ENCODE measurements at regions not wholly inside any gene's neighbourhood (a gene's known extent, or its start where the extent isn't known, plus 50 kb on each side); places are given as distances from the start of the nearest gene placed in this dataset.

GRCh38 chr6:19945843-19946358 is 108.7 kb downstream of the ID4 start:
- DNase-seq, result no peak
- no peaks in the 10 kb centered on the region for H3K27me3 ChIP-seq (ENCODE audit: low read depth)
- peaks cover 20% of the 10 kb centered on the region for H3K9me3 ChIP-seq (replicated peaks)
- TF ChIP-seq CTCF (IDR thresholded peaks at IDR 0.05; ENCODE audit: borderline replicate concordance), result no peak
- intact Hi-C loops (cut with micrococcal nuclease), result no loop called here
- H3K4me3 ChIP-seq, result no peak overlapping the region
- no peaks in the 10 kb centered on the region for H3K4me1 ChIP-seq
- no peak overlapping the region for H3K27ac ChIP-seq (replicated peaks)
- no peaks in the 10 kb centered on the region for H3K36me3 ChIP-seq

DNA sequence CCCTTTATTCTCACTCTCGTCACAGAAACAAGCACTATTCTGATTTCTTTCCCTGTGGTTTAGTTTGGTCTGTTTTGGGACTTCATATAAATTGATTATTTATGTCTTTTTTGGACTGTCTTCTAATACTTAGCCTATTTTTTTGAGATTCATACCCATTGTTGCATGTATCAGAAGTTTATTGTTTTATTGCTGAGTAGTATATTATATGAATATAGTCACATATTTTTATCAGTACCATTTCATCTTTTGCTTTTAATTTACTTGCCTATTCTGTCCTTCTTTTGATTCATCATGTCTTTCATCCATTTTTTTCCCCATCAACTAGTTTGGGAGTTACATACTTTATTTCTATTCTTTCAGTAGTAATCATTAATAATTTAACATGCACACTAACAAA is 112.0 kb downstream of the ID4 start:
- H3K9me3 ChIP-seq (replicated peaks), result peaks cover 34% of the 10 kb centered on the region
- no peak overlapping the region for H3K27ac ChIP-seq (replicated peaks)
- no peak overlapping the region for H3K4me3 ChIP-seq
- intact Hi-C loops (cut with micrococcal nuclease), result no loop called here
- no peaks in the 10 kb centered on the region for H3K36me3 ChIP-seq
- no peaks in the 10 kb centered on the region for H3K4me1 ChIP-seq
- no peak for DNase-seq
- no peak for TF ChIP-seq CTCF (IDR thresholded peaks at IDR 0.05; ENCODE audit: borderline replicate concordance)
- H3K27me3 ChIP-seq (ENCODE audit: low read depth), result no peaks in the 10 kb centered on the region

DNA sequence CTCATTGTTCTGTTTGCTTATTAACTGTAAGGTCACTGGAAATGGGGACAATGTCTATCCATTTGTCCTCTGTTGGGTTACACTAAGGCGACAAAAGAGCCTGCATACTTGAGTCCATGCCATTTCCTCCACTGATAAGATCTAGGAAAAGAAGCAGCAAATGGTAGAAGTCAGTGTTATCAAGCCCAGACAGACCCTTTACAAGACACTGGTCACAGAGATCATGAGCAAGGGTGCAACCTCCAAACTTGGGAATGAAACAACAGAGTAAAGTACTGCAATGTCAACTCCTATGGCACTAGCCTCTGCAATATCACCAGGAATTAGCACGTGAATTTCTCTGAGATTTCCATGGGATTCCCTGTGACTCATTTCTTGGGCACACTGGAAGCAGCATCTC is 126.9 kb downstream of the ID4 start:
- no peak for TF ChIP-seq CTCF (IDR thresholded peaks at IDR 0.05; ENCODE audit: borderline replicate concordance)
- H3K9me3 ChIP-seq (replicated peaks), result peaks cover 7% of the 10 kb centered on the region
- no peak for DNase-seq
- intact Hi-C loops (cut with micrococcal nuclease), result no loop called here
- no peaks in the 10 kb centered on the region for H3K4me1 ChIP-seq
- no peaks in the 10 kb centered on the region for H3K27me3 ChIP-seq (ENCODE audit: low read depth)
- H3K27ac ChIP-seq (replicated peaks), result no peak overlapping the region
- no peak overlapping the region for H3K4me3 ChIP-seq
- no peaks in the 10 kb centered on the region for H3K36me3 ChIP-seq

GRCh38 chr6:19968201-19968600 is 131.0 kb downstream of the ID4 start:
- H3K4me3 ChIP-seq, result no peak overlapping the region
- no peak overlapping the region for H3K27ac ChIP-seq (replicated peaks)
- no peak for TF ChIP-seq CTCF (IDR thresholded peaks at IDR 0.05; ENCODE audit: borderline replicate concordance)
- intact Hi-C loops (cut with micrococcal nuclease), result no loop called here
- no peaks in the 10 kb centered on the region for H3K9me3 ChIP-seq (replicated peaks)
- H3K27me3 ChIP-seq (ENCODE audit: low read depth), result no peaks in the 10 kb centered on the region
- no peaks in the 10 kb centered on the region for H3K4me1 ChIP-seq
- H3K36me3 ChIP-seq, result no peaks in the 10 kb centered on the region
- DNase-seq, result no peak

DNA sequence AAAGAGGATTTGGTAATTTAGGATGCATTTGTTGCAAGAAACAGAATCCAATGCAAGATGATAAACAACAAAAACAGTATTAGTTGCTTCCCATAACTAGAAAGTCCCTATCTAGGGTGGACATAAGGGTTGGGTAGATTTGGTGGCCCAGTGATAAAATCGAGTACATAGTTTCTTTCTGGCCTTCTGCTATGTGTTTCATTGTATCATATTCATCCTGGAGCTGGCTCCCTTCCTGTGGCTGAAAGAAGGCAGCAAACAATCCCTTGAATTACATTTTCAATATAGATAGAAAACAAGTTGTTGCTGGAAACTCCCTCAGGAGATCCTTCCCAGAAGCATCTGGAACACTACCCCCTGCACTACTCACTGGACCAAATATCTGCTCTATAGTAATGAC is 135.1 kb downstream of the ID4 start:
- Histone ChIP-seq H3K9me3 (replicated peaks) (no peaks in the 10 kb centered on the region), H3K4me1 (no peaks in the 10 kb centered on the region), H3K27me3 (ENCODE audit: low read depth) (no peaks in the 10 kb centered on the region), H3K4me3 (no peak overlapping the region), H3K36me3 (no peaks in the 10 kb centered on the region), H3K27ac (replicated peaks) (no peak overlapping the region)
- intact Hi-C loops (cut with micrococcal nuclease), result no loop called here
- no peak for DNase-seq
- no peak for TF ChIP-seq CTCF (IDR thresholded peaks at IDR 0.05; ENCODE audit: borderline replicate concordance)
